SJCRH30 (cell line): ENCODE measurements at regions not wholly inside any gene's neighbourhood (a gene's known extent, or its start where the extent isn't known, plus 50 kb on each side); places are given as distances from the start of the nearest gene placed in this dataset.

Source experiments
- DNase-seq, 2 experiments: peaks; one replicate each; pipeline ENCODE4 v3.0.0-alpha.2; 2015 to 2020
- H3K27ac ChIP-seq: fragments of 250-450 bp; sonication (Bioruptor Pico); 2 replicates; pipeline ENCODE4 v1.5.1; 2020; ENCODE audit warnings: mild to moderate bottlenecking, moderate library complexity
- H3K27me3 ChIP-seq: fragments of 250-450 bp; sonication (Bioruptor Pico); 2 replicates; pipeline ENCODE4 v1.5.1; 2020; ENCODE audit warnings: mild to moderate bottlenecking, moderate library complexity
- H3K36me3 ChIP-seq: fragments of 250-450 bp; sonication (Bioruptor Pico); 2 replicates; pipeline ENCODE4 v1.5.1; 2020; ENCODE audit warnings: mild to moderate bottlenecking, moderate library complexity
- H3K4me1 ChIP-seq: fragments of 250-450 bp; sonication (Bioruptor Pico); 2 replicates; pipeline ENCODE4 v1.5.1; 2020; ENCODE audit warnings: mild to moderate bottlenecking, moderate library complexity
- H3K4me3 ChIP-seq: fragments of 250-450 bp; sonication (Bioruptor Pico); 2 replicates; pipeline ENCODE4 v1.5.1; 2020; ENCODE audit warnings: mild to moderate bottlenecking, moderate library complexity
- H3K9me3 ChIP-seq: fragments of 250-450 bp; sonication (Bioruptor Pico); replicated peaks from 2 replicates; pipeline ENCODE4 v1.5.1; 2020; ENCODE audit warnings: mild to moderate bottlenecking, moderate library complexity

DNA sequence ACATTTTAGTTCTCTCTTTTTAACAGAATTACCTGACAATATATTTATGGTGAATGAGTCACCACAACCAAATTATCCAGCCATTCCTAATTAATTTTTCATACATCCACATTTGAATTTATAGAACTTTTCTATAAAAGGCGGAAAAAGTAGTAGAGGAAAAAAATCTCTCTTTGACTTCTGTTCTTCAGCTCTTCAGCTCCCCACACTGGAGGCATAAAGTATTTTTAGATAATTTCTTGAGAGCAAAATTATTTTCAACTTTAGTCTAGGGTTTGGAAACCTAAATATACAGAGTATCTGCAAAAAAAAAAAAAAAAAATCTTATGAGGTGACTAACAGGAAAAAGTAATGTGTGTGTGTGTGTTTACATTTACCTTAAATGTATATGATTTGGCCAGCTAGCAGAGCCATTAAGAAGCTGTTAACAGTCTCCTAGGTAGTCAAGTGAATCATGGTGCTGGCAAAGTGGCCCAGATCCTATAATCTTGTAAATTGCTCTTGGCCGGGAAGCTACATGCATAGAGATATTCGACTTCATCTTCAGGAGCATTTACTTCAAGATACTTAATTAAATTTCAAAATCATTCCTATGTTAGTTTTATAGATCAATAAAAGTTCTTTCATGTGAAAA is 383.1 kb upstream of the STEAP1 start:
- no peak for DNase-seq
- H3K27ac ChIP-seq, result no peak overlapping the region
- H3K4me1 ChIP-seq, result no peaks in the 10 kb centered on the region
- no peak overlapping the region for H3K4me3 ChIP-seq
- H3K36me3 ChIP-seq, result no peaks in the 10 kb centered on the region
- H3K27me3 ChIP-seq, result peaks cover 5% of the 10 kb centered on the region; the same call in 1 of the 2 replicates
- H3K9me3 ChIP-seq, result no peaks in the 10 kb centered on the region

GRCh38 chr7:89772276-89772675 is 382.0 kb upstream of the STEAP1 start:
- DNase-seq, result no peak
- H3K36me3 ChIP-seq, result no peaks in the 10 kb centered on the region
- H3K9me3 ChIP-seq, result no peaks in the 10 kb centered on the region
- H3K27me3 ChIP-seq, result peaks cover 4% of the 10 kb centered on the region; the same call in 1 of the 2 replicates
- H3K4me1 ChIP-seq, result no peaks in the 10 kb centered on the region
- no peak overlapping the region for H3K27ac ChIP-seq
- H3K4me3 ChIP-seq, result no peak overlapping the region

DNA sequence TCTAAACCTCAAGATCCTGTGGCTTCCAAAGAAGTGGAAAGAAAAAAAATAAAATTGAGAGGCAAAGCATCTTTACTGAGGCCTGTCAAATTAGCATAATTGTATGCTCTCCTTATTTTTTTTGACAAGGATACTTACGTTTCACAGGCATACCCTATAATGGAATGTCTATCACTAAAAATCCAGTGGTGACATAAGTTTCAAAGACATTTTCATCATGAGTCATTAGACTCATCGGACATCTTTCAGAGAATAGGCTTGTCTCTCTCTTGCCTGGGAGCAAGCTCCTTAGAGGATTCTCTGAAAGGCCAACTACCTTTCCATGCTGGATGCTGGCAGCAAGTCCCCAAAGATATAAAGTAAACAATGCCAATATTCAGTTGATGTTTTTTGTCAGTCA is 380.7 kb upstream of the STEAP1 start:
- Histone ChIP-seq H3K36me3 (no peaks in the 10 kb centered on the region), H3K4me3 (no peak overlapping the region), H3K27ac (no peak overlapping the region), H3K4me1 (no peaks in the 10 kb centered on the region), H3K27me3 (0 out of 2 replicates have a peak, but pooled peaks cover 2% of the 10 kb centered on the region), H3K9me3 (no peaks in the 10 kb centered on the region)
- DNase-seq, result no peak

- no peak overlapping the region for H3K4me3 ChIP-seq
- no peak for DNase-seq
Observed at GRCh38 chr7:89775459-89775858, 378.8 kb upstream of the STEAP1 start.

DNA sequence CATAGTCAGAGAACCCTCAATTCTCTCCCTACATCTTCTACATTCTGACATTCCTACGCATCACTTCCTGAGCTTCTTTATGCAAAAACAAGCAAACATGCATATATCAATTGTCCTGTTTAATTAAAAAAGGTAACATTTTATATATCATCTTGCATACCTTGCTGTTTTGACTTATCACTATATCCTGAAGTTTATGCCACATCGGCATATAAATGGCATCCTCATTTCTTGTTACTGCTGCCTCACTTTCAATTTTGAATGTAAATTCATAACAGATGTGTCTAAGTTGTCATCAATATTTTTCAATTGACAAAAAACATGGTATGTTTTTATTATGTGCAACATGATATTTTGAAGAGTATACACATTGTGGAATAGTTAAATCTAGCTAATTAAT is 377.3 kb upstream of the STEAP1 start:
- 0 out of 2 replicates have a peak, but pooled peaks cover 2% of the 10 kb centered on the region for H3K27me3 ChIP-seq
- H3K4me1 ChIP-seq, result no peaks in the 10 kb centered on the region
- H3K9me3 ChIP-seq, result 0 out of 2 replicates have a peak, but pooled peaks cover 3% of the 10 kb centered on the region
- no peak overlapping the region for H3K27ac ChIP-seq
- H3K4me3 ChIP-seq, result no peak overlapping the region
- H3K36me3 ChIP-seq, result no peaks in the 10 kb centered on the region
- no peak for DNase-seq

More at GRCh38 chr7:89775459-89775858, 378.8 kb upstream of the STEAP1 start:
- H3K4me1 ChIP-seq, result no peaks in the 10 kb centered on the region
- H3K9me3 ChIP-seq, result 0 out of 2 replicates have a peak, but pooled peaks cover 3% of the 10 kb centered on the region
- no peaks in the 10 kb centered on the region for H3K36me3 ChIP-seq
- no peak overlapping the region for H3K27ac ChIP-seq
- H3K27me3 ChIP-seq, result 0 out of 2 replicates have a peak, but pooled peaks cover 2% of the 10 kb centered on the region

DNA sequence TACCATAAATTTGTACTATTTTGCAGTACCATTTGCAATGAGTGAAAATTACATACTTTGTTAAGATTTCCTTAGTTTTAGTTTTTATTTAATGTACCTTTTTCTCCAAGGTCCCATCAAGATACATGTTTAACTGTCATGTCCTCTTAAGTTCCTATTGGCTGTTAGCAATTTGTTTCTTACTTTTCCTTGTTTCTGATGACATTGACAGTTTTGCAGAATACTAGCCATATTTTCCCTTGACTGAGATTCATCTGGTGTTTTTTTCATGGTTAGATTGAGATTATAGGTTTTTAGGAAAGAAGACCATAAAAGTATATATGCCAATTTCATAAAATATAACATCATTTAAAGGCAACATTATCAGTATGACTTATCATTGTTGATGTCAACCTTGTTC is 376.8 kb upstream of the STEAP1 start:
- Histone ChIP-seq H3K27ac (no peak overlapping the region), H3K9me3 (0 out of 2 replicates have a peak, but pooled peaks cover 3% of the 10 kb centered on the region), H3K27me3 (no peaks in the 10 kb centered on the region), H3K4me1 (no peaks in the 10 kb centered on the region), H3K4me3 (no peak overlapping the region), H3K36me3 (no peaks in the 10 kb centered on the region)
- no peak for DNase-seq

GRCh38 chr7:89780291-89780690 is 374.0 kb upstream of the STEAP1 start:
- Histone ChIP-seq H3K9me3 (0 out of 2 replicates have a peak, but pooled peaks cover 3% of the 10 kb centered on the region), H3K36me3 (no peaks in the 10 kb centered on the region), H3K4me1 (no peaks in the 10 kb centered on the region), H3K4me3 (no peak overlapping the region), H3K27ac (no peak overlapping the region), H3K27me3 (no peaks in the 10 kb centered on the region)
- DNase-seq, result no peak

DNA sequence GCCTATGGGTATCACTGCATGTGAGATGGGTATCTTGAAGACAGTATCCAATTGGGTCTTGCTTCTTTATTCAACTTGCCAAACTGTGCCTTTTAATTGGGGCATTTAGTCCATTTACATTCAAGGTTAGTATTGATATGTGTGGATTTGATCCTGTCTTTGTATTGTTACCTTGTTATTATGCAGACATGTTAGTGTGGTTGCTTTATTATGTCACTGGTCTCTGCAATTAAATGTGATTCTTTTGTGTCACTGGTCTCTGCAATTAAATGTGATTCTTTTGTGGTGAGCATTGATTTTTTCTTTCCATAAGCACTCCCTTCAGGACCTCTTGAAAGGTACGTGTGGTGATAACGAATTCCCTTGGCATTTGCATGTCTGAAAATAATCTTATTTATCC is 357.8 kb upstream of the STEAP1 start:
- no peak for DNase-seq
- Histone ChIP-seq H3K27ac (no peak overlapping the region), H3K27me3 (no peaks in the 10 kb centered on the region), H3K36me3 (no peaks in the 10 kb centered on the region), H3K4me3 (no peak overlapping the region), H3K9me3 (no peaks in the 10 kb centered on the region), H3K4me1 (no peaks in the 10 kb centered on the region)

- no peak overlapping the region for H3K27ac ChIP-seq
- no peaks in the 10 kb centered on the region for H3K4me1 ChIP-seq
- no peak for DNase-seq
- H3K27me3 ChIP-seq, result no peaks in the 10 kb centered on the region
- no peaks in the 10 kb centered on the region for H3K36me3 ChIP-seq
- no peak overlapping the region for H3K4me3 ChIP-seq
- H3K9me3 ChIP-seq, result no peaks in the 10 kb centered on the region
Observed at GRCh38 chr7:89797965-89798598, 356.2 kb upstream of the STEAP1 start.

DNA sequence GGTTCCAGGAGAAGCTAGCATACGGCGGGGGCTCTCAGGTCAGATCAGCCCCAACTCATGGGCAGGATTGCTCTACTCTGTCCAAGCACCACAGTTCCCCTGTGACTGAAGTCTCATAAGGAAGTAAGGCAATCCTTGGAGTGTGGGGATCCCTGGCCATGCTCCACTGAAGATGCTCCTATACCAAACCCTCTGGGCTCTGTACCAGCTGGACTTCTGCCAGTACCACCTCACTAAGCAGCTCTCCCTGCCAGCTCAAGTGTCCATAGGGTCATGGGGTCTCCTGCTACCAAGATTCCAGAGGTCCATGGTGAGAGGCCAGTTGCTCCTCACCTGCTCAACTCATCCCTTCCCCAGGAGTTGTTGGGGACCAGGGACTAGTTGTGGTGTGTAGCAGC is 355.7 kb upstream of the STEAP1 start:
- no peak overlapping the region for H3K27ac ChIP-seq
- no peaks in the 10 kb centered on the region for H3K9me3 ChIP-seq
- no peak overlapping the region for H3K4me3 ChIP-seq
- H3K27me3 ChIP-seq, result no peaks in the 10 kb centered on the region
- DNase-seq, result no peak
- no peaks in the 10 kb centered on the region for H3K4me1 ChIP-seq
- H3K36me3 ChIP-seq, result no peaks in the 10 kb centered on the region

GRCh38 chr7:89800761-89801160 is 353.5 kb upstream of the STEAP1 start:
- Histone ChIP-seq H3K4me1 (no peaks in the 10 kb centered on the region), H3K27ac (no peak overlapping the region), H3K27me3 (no peaks in the 10 kb centered on the region), H3K9me3 (no peaks in the 10 kb centered on the region), H3K36me3 (no peaks in the 10 kb centered on the region), H3K4me3 (no peak overlapping the region)
- no peak for DNase-seq

DNA sequence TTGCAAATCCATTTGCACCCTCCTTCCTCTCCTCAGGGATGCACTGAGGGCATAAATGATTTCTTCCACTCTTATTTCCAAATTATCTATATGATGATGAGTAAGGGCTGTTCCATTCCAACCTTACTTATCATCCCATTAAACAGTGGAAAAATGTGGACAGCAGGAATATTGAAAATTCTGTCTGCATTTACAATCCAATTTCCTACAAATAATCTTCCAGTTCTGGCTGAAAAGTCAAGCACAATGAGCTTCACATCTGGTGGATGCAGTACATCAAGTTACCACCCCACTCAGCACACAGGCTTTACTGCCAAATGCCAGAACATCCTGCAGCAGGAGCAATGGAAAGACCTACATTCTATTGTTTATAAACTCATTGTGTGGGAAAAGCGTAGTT is 345.0 kb upstream of the STEAP1 start:
- Histone ChIP-seq H3K9me3 (no peaks in the 10 kb centered on the region), H3K27ac (no peak overlapping the region), H3K4me3 (no peak overlapping the region), H3K27me3 (no peaks in the 10 kb centered on the region), H3K36me3 (no peaks in the 10 kb centered on the region), H3K4me1 (no peaks in the 10 kb centered on the region)
- DNase-seq, result no peak

GRCh38 chr7:89813081-89813480 is 341.2 kb upstream of the STEAP1 start:
- Histone ChIP-seq H3K4me3 (no peak overlapping the region), H3K9me3 (no peaks in the 10 kb centered on the region), H3K27me3 (no peaks in the 10 kb centered on the region), H3K27ac (no peak overlapping the region), H3K36me3 (no peaks in the 10 kb centered on the region), H3K4me1 (no peaks in the 10 kb centered on the region)
- no peak for DNase-seq

GRCh38 chr7:89826121-89826520 is 328.1 kb upstream of the STEAP1 start:
- no peaks in the 10 kb centered on the region for H3K4me1 ChIP-seq
- H3K9me3 ChIP-seq, result no peaks in the 10 kb centered on the region
- DNase-seq, result no peak
- no peak overlapping the region for H3K4me3 ChIP-seq
- no peaks in the 10 kb centered on the region; the same call in 1 of the 2 replicates for H3K27me3 ChIP-seq
- no peak overlapping the region for H3K27ac ChIP-seq
- no peaks in the 10 kb centered on the region for H3K36me3 ChIP-seq

GRCh38 chr7:89826557-89826956 is 327.7 kb upstream of the STEAP1 start:
- H3K27me3 ChIP-seq, result no peaks in the 10 kb centered on the region; the same call in 1 of the 2 replicates
- no peaks in the 10 kb centered on the region for H3K36me3 ChIP-seq
- no peaks in the 10 kb centered on the region for H3K4me1 ChIP-seq
- H3K27ac ChIP-seq, result no peak overlapping the region
- no peak for DNase-seq
- H3K4me3 ChIP-seq, result no peak overlapping the region
- no peaks in the 10 kb centered on the region for H3K9me3 ChIP-seq

- H3K36me3 ChIP-seq, result no peaks in the 10 kb centered on the region
- peak overlapping the region; percentile 63 for H3K27ac ChIP-seq
- H3K4me3 ChIP-seq, result no peak overlapping the region
- no peaks in the 10 kb centered on the region for H3K9me3 ChIP-seq
- H3K4me1 ChIP-seq, result peaks cover 24% of the 10 kb centered on the region
- no peaks in the 10 kb centered on the region for H3K27me3 ChIP-seq
- peak; percentile 86 to 96 for DNase-seq
Observed at GRCh38 chr7:89837515-89837914, 316.8 kb upstream of the STEAP1 start.
